ENCODE measurements at regions not wholly inside any gene's neighbourhood (a gene's known extent, or its start where the extent isn't known, plus 50 kb on each side); places are given as distances from the start of the nearest gene placed in this dataset.
A peak's percentile ranks its signal among the peaks of the same experiment; 100 is the strongest.
"Not testable (repeated sequence)": the region's sequence is repeated elsewhere in the genome, so short reads cannot be mapped to it uniquely, and the experiment has no call there.

DNA sequence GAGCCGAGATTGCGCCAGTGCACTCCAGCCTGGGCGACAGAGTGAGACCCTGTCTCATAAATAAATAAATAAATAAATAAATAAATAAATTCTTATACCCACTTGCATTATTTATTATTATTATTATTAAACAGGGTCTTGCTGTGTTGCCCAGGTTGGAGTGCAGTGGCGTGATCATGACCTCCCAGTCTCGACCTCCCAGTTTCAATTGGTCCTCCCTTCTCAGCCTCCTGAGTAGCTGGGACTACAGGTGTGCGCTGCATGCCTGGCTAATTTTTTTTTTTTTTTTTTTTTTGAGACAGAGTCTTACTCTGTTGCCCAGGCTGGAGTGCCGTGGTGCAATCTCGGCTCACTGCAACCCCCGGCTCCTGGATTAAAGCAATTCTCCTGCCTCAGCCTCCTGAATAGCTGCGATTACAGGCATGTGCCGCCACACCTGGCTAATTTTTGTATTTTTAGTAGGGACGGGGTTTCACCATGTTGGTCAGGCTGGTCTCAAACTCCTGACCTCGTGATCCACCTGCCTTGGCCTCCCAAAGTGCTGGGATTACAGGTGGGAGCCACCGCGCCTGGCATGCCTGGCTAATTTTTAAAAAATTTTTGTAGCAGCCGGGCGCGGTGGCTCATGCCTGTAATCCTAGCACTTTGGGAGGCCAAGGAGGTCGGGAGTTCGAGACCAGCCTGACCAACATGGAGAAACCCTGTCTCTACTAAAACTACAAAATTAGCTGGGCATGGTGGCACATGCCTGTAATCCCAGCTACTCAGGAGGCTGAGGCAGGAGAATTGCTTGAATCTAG is 150.2 kb downstream of the SEC14L1 start:
- not testable (repeated sequence) for DNase-seq (ENCODE audit: low read depth)

GRCh38 chr17:77291591-77292386 is 151.0 kb downstream of the SEC14L1 start:
- DNase-seq (ENCODE audit: low read depth) = no peak

GRCh38 chr17:77294761-77295160 is 154.0 kb downstream of the SEC14L1 start:
- DNase-seq (ENCODE audit: low read depth) = no peak

DNA sequence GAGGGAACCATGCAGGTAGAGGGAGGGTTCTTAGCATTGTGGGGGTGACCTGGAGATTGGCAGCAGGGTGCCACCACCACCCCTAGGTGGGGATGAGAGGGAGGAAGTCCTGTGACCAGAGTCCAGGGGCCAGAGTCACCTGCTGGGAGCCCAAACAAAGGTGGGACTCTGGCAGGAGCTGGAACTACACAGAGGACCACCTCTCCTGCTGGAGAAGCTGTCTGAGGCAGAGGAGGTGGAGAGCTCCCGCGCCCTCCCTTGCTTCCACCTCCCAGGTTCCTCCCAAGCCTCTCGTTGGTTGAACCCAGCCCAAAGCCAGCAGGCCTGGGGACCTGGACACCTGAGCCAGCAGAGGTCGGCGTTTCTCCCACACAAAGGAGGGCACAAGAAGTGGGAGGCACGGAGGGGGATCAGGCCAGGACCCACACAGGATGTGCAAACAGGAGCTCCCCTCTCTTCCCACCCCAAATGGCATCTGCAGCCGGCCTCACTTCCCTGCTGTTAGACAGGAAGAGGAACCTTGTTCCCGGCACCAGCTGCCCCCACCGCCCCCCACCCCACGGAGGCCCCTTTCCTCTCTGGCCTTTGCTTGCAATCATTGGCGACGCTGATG is 154.6 kb downstream of the SEC14L1 start:
- no peak for DNase-seq (ENCODE audit: low read depth)

DNA sequence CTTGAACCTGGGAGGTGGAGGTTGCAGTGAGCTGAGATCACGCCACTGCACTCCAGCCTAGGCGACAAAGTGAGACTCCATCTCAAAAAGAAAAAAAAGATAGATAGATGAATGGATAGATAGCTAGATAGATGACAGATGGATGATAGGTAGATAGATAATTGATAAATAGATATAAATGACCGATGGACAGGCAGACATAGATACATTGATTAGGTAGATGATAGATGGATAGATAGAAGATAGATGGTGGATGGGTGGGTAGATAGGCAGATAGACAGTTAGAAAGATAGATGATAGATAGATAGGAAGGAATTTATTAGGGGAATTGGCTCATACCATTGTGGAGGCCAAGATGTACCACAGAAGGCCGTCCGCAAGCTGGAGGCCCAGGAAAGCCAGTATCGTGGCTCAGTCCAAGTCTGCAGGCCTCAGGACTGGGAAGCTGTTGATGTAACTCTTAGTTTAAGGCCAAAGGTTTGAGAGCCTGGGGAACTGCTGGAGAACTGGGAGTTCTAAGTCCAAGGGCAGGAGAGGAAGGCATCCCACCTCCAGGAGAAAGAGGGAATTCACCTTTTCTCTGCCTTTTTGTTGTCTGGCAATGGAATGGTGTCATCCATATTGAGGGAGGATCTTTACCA is 156.1 kb downstream of the SEC14L1 start:
- no peak for DNase-seq (ENCODE audit: low read depth)

DNA sequence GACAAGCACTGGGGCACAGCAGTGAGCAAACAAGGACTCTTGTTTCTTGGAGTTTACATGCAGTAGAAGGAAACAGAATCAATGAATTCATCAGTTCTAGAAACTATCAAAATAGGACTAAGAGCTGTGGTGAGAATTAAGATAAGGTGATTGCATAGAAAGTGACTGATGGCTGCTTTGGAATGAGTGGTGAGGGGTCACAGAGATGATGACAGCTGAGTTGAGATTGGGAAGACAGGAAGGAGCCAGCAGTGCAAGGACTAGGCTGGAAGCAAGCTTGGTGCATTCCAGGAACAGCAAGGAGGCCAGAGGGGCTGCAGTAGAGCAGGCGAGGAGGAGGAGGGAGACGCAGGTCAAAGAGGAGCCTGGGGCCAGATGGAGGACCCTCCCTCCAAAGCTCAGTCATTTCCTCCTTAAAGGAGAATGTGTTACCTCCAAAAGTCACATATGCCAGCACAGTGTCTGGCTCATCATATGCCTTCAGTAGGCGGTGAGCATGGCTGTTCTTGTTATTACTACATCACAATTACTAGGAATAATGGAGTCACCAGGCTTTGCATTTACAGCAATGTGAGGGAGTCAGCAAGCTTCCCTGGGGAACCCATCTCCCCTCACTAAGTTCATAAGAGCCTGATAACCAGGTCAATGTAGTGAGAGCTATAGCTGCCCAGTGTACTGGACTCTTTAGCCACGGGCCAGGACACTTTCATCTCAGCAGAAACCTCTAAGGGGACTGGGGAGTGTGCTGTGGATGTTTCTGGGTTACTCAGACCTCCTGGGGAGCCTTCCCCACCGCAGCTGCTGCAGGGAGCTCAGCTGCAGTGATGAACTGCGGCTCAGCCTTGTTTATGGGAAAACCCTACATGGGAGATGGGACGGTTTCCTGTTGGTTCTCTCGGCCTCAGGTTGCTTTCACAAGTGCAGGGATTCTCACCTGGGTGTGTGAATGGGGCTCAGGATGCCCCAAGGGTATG is 157.2 kb downstream of the SEC14L1 start:
- DNase-seq (ENCODE audit: low read depth) = no peak

DNA sequence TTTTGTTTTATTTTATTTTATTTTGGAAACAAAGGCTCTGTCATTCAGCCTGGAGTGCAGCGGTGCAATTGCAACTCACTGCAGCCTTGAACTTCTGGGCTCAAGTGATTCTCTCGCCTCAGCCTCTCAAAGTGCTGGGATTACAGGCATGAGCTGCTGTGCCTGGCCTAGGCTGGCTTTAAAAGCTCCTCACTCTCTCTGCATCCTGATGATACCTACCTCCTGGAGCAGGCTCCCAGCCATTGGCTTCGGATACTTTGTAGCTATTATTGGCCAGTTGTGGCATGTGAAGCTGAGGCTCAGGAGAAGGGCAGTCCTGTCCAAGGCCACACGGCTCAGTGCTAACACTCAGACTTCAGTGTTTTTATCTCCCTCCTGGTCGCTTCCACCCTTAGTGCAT is 158.0 kb downstream of the SEC14L1 start:
- no peak for DNase-seq (ENCODE audit: low read depth)

DNA sequence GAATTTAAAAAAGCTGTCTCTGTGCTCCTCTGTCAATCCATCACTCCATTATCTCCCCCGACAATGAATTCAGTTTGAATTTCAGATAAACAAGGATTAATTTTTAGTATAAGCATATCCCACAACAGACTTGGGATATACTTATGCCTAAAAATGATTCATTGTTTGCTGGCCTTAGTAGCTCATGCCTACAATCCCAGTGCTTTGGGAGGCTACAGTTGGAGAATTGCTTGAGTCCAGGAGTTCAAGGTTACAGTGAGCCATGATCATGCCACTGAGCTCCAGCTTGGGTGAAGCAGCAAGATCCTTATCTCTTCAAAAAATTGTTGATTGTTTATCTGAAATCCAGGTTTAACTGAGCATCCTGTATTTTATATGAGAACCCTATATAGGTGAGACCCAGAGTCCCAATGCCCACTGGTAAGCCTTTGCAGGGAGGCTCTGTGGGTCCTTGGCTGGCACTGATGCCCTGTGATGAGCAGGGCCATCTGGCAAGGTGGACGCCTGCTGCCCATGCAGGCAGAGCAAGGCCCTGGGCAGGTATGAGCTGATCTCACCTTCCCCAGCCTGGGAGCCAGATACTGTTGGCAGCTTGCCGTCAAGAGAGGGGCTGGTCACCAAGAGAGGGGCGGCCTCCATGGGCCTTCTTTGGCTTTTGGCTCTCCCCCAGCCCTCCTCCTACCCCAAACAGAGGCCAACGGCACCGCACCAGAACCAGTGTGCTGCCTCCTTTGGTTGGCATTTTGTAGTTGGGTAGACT is 158.7 kb downstream of the SEC14L1 start:
- no peak for DNase-seq (ENCODE audit: low read depth)

DNA sequence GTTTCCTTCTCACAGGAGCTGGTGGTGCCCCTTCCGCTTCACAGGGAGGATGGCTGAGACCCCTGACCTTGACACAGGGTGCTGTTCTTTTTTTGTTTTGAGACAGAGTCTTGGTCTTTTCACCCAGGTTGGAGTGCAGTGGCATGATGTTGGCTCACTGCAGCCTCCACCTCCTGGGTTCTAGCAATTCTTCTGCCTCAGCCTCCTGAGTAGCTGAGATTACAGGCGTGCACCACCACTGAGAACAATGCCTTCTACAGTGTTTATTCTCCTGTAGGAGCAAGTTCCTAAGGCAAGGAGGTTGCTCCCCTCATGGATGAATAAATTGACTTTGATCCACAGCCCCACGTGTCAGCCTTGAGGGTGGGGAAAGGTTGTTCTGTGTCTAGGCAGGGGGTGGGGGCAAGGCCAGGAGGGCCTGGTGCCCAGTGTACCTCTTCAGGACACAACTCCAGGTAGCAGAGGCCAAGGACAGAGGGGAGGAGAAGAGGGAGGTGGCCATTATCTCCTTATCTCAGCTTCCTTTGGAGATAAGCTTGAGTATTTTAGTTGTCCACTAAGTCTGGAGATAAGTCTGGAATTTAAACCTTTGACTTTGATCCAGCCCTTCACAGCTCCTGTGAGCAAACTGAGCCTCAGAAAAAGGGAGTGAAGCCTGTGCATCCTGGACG is 159.4 kb downstream of the SEC14L1 start:
- no peak for DNase-seq (ENCODE audit: low read depth)

GRCh38 chr17:77301694-77302266 is 161.0 kb downstream of the SEC14L1 start:
- no peak for DNase-seq (ENCODE audit: low read depth)

DNA sequence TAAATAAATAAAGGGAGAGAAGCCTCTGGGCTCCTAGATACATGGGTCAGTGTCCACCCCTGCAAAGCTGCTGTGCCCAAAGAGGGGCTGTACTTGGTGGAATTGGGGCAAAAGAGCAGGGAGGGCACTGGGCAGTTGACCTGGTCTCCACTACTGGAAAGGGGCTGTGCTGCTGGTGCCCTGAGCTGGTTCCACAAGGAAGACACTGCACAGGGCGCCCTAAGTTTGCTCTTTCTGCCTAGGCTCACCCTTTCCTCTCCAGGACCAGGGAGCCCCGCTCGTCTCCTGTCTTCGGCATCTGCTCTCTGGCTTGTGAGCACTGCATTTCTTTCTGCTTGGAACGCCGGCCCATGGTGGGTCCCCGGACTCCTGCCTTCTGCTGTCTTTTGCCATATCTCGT is 161.9 kb downstream of the SEC14L1 start:
- no peak for DNase-seq (ENCODE audit: low read depth)

- DNase-seq (ENCODE audit: low read depth) = peak; percentile 67
Observed at GRCh38 chr17:77303620-77304019, 162.9 kb downstream of the SEC14L1 start.

GRCh38 chr17:77304051-77304745 is 163.4 kb downstream of the SEC14L1 start:
- peak; percentile 70 for DNase-seq (ENCODE audit: low read depth)

DNA sequence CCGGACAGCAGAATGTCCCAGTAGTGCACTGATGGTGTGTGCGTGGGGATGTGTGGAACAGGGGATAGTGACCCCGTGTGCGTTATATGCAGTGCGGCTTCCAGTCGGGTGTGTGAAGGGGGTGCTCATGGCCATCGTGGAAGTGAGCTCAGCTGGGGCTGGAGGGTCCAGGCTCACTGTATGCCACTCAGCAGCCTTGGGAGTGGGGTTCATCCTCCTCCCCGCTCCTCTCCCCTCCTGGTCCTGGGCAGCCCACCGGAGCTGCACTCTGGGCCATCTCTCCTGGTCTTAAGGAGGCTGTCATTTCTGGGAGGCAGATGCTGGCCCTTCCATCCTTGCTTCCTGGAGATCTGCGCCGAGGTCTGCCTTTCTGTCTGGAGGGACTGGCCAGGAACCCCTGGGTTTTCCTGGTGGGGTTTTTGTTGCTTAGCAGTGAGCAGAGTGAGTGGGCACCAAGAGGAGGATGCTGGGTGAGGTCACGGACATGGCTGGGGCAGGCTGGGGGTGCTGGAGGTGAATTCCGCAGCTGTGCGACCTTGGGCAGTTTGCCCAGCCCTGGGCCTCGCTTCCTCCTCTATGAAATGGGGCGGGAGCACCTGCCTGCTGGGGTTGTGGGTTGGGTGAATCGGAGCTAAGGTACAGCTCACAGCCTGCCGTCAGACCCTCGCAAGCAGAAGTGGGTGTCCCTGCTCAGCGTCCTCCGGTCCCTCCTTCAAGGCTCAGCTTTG is 164.1 kb downstream of the SEC14L1 start:
- no peak for DNase-seq (ENCODE audit: low read depth)

DNA sequence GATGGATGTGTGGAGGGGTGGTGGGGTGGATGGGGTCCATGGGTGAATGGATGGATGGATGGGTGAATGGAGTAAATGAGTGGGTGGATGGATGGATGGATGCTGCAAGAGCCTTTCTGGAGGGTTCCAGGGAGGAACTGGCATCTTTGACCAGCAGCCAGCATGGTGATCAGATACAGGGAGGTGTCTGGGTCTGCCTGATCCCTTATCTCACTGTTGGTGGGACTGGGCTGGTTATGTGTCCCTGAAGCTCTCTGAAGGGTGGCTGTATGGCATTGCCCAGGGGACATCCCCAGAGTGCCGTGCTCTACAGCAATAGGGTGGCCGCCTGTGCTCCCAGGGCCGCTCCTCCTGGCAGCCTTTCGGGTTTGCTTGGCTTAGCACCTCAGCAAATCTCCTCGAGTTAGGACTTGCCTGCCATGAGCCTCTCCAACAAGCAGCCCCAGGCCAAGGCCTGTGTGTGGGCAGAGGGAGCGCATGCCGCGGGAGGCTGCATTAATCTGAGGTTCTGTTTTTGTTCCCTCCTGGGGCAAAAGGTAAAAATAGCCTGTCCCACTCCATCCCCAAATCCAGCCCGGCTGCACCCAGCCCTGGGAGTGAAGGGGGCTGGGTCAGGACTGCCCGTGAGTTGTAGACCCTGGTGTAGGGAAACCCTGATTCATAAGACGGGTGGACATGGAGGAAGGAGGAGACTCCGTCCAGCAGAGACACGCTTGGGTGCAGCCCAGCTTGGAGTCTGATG is 165.4 kb downstream of the SEC14L1 start:
- DNase-seq (ENCODE audit: low read depth) = no peak

- no peak for DNase-seq (ENCODE audit: low read depth)
Observed at GRCh38 chr17:77306790-77307478, 166.2 kb downstream of the SEC14L1 start.

Measured in fibroblast of gingiva (primary cell).